Thoracic aorta (tissue), 2 donors: ENCODE measurements at regions not wholly inside any gene's neighbourhood (a gene's known extent, or its start where the extent isn't known, plus 50 kb on each side); places are given as distances from the start of the nearest gene placed in this dataset.
"Not testable (repeated sequence)": the region's sequence is repeated elsewhere in the genome, so short reads cannot be mapped to it uniquely, and the experiment has no call there.

ENCODE experiments used
- ATAC-seq: fragments of 150-250 bp; one replicate; pipeline ENCODE4 v1.8.0; 2017; ENCODE audit warnings: low read depth; ENCODE audit not compliant: insufficient number of reproducible peaks, low FRiP score
- DNase-seq: peaks from one replicate; pipeline ENCODE4 v3.0.0-alpha.2; 2020; ENCODE audit warnings: low spot score
- H3K27ac ChIP-seq, 2 donors: fragments of 200-600 bp; sonication (generic); 1 replicate in 1 of 2; 2 replicates in 1 of 2; pipeline ENCODE4 v1.5.1; 2016; ENCODE audit warnings: mild to moderate bottlenecking in 2 of 2, moderate library complexity in 2 of 2
- H3K27me3 ChIP-seq: fragments of 200-600 bp; sonication (generic); replicated peaks from 2 replicates; pipeline ENCODE4 v1.6.0; 2016; ENCODE audit warnings: mild to moderate bottlenecking; ENCODE audit not compliant: insufficient read depth
- H3K36me3 ChIP-seq: fragments of 200-600 bp; sonication (generic); one replicate; pipeline ENCODE4 v1.5.1; 2016
- H3K4me1 ChIP-seq, 2 donors: fragments of 200-600 bp; sonication (generic); 1 replicate in 1 of 2; 2 replicates in 1 of 2; pipeline versions ENCODE4 v1.5.1 to v1.6.0; 2016; ENCODE audit warnings: low read depth in 2 of 2, mild to moderate bottlenecking in 1 of 2; ENCODE audit not compliant: control insufficient read depth in 1 of 2
- H3K4me3 ChIP-seq: fragments of 200-600 bp; sonication (generic); 2 replicates; pipeline ENCODE4 v1.5.1; 2016; ENCODE audit warnings: mild to moderate bottlenecking
- H3K9me3 ChIP-seq: fragments of 200-600 bp; sonication (generic); 2 replicates; pipeline ENCODE4 v1.5.1; 2016
- TF ChIP-seq, protein P1 (sequence below): fragments of 200-600 bp; sonication (generic); IDR thresholded peaks from one replicate; pipeline ENCODE4 v1.5.1; 2019; ENCODE audit warnings: antibody characterized with exemption

DNA sequence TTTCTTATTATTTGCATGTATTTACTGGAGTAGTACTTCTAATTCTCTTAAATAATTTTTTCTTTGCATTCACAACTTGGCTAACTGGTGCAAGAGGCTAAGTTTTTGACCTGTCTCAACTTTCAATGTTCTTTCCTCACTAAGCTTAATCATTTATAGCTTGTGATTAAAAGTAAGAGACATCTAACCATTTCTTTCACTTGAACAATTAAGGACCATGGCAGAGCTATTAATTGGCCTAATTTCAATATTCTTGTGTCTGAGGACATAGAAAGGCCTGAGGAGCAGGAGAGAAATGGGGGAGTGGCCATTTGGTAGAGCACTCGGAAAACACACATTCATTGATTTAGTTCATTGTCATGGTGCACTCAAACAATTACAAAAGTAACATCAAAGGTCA lies 141.4 kb upstream of the TMEM196 start:
- no peak overlapping the region for H3K27ac ChIP-seq
- H3K27me3 ChIP-seq: no peaks in the 10 kb centered on the region
- DNase-seq (no peak), ATAC-seq (no peak)
- H3K36me3 ChIP-seq: no peaks in the 10 kb centered on the region
- TF ChIP-seq, protein P1, sequence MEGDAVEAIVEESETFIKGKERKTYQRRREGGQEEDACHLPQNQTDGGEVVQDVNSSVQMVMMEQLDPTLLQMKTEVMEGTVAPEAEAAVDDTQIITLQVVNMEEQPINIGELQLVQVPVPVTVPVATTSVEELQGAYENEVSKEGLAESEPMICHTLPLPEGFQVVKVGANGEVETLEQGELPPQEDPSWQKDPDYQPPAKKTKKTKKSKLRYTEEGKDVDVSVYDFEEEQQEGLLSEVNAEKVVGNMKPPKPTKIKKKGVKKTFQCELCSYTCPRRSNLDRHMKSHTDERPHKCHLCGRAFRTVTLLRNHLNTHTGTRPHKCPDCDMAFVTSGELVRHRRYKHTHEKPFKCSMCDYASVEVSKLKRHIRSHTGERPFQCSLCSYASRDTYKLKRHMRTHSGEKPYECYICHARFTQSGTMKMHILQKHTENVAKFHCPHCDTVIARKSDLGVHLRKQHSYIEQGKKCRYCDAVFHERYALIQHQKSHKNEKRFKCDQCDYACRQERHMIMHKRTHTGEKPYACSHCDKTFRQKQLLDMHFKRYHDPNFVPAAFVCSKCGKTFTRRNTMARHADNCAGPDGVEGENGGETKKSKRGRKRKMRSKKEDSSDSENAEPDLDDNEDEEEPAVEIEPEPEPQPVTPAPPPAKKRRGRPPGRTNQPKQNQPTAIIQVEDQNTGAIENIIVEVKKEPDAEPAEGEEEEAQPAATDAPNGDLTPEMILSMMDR: no peak
- H3K4me1 ChIP-seq: peaks cover 6 to 7% of the 10 kb centered on the region in 2 donors
- no peak overlapping the region for H3K4me3 ChIP-seq
- H3K9me3 ChIP-seq: no peaks in the 10 kb centered on the region

DNA sequence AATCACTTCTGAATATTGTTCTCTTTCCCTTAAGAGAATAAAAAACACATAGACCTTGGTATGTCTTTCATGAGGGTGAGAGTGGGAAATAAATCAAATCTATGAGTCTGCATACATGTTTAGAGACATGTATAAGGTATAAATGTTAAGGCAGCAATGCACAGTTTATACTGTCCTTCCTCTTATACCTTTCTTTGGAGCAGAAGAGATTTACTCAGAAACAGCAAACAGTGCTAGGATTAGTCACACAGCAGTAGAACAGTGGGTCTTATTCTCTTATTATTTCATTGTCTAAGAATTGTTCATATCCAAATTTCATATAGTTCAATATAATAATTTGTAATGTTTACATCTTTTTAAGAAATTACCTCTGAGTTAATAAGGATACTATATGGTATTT lies 126.7 kb upstream of the TMEM196 start:
- Histone ChIP-seq H3K27me3 (no peaks in the 10 kb centered on the region), H3K36me3 (no peaks in the 10 kb centered on the region), H3K9me3 (no peaks in the 10 kb centered on the region), H3K27ac (no peak overlapping the region), H3K4me1 (no peaks in the 10 kb centered on the region), H3K4me3 (no peak overlapping the region)
- ATAC-seq (no peak), DNase-seq (no peak)
- TF ChIP-seq, protein P1: no peak

DNA sequence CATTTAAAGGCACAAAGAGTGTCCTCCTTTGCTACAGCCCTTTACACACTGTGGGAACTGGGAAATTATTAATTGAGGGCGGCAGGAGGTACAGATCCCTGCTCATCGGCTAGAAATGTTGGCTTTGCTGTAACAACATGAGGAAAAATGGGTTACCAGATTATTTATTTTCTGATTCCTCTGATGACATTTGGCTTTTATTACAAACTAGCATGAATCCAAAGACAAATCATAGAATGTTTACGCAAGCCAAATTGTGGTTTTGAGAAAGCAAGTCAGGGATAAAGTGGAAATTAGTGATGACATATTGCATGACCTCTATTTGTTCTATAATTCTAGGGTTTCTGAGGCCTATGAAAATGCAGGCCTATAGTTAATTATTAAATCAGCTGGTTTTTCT lies 126.1 kb upstream of the TMEM196 start:
- Histone ChIP-seq H3K9me3 (no peaks in the 10 kb centered on the region), H3K36me3 (no peaks in the 10 kb centered on the region), H3K27me3 (no peaks in the 10 kb centered on the region), H3K27ac (no peak overlapping the region), H3K4me1 (no peaks in the 10 kb centered on the region), H3K4me3 (no peak overlapping the region)
- DNase-seq: no peak
- ATAC-seq: no peak
- TF ChIP-seq, protein P1: no peak

DNA sequence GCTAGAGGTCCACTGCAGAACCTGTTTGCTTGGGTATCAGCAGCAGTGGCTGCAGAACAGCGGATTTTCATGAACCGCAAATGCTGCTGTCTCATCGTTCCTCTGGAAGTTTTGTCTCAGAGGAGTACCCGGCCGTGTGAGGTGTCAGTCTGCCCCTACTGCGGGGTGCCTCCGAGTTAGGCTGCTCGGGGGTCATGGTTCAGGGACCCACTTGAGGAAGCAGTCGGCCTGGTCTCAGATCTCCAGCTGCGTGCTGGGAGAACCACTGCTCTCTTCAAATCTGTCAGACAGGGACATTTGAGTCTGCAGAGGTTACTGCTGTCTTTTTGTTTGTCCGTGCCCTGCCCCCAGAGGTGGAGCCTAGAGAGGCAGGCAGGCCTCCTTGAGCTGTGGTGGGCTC lies 109.5 kb upstream of the TMEM196 start:
- H3K9me3 ChIP-seq, H3K36me3 ChIP-seq, H3K4me3 ChIP-seq, ATAC-seq, DNase-seq, H3K4me1 ChIP-seq, H3K27ac ChIP-seq, H3K27me3 ChIP-seq: not testable (repeated sequence)

DNA sequence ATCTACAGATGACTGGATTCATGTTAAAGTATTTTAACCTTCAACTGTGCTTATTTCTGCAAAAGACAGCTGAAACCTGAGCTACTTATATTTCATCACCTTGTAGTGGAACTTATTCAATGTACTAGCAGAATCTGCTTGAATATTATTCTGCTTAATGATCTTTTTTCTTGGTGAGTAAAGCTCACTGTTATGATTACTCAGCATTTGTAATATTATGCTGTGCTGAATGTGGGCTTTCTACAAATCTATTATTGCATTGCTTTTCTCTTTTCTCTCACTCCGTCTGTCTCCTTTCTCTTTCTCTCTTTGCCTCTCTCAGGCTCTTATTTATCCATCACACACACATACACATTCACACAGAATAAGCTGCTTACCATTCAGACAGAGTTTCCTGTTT lies 98.7 kb upstream of the TMEM196 start:
- ATAC-seq (no peak), DNase-seq (no peak)
- H3K9me3 ChIP-seq: no peaks in the 10 kb centered on the region
- H3K27me3 ChIP-seq: no peaks in the 10 kb centered on the region
- no peak overlapping the region for H3K4me3 ChIP-seq
- no peaks in the 10 kb centered on the region for H3K4me1 ChIP-seq
- no peaks in the 10 kb centered on the region for H3K36me3 ChIP-seq
- no peak overlapping the region for H3K27ac ChIP-seq
- TF ChIP-seq, protein P1: no peak

DNA sequence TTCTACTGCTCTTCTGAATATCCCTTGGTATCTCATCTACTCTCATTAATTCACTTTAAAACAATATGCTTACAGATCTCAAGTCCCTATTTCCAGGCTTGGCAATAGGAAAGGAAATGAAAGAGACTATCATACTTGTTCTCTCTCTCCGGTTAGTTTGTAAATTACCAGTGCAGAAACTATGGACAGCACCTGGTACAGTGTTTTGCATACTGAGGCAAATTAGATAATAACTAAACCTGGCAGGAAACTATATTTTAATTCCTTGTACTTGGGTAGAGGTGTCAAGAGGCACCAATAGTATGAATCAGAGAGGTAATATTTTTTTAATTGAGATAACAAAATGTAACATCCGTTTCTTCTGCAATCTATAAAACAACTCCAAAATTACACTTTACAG lies 97.7 kb upstream of the TMEM196 start:
- no peak for DNase-seq
- Histone ChIP-seq H3K4me1 (no peaks in the 10 kb centered on the region), H3K27me3 (no peaks in the 10 kb centered on the region), H3K9me3 (no peaks in the 10 kb centered on the region), H3K36me3 (no peaks in the 10 kb centered on the region), H3K4me3 (no peak overlapping the region), H3K27ac (no peak overlapping the region)
- ATAC-seq: no peak
- TF ChIP-seq, protein P1: no peak
